SHP77 treated with DMSO at 0.1 percent for 48 hours (cell line): ENCODE measurements at regions not wholly inside any gene's neighbourhood (a gene's known extent, or its start where the extent isn't known, plus 50 kb on each side); places are given as distances from the start of the nearest gene placed in this dataset.
"Not testable (repeated sequence)": the region's sequence is repeated elsewhere in the genome, so short reads cannot be mapped to it uniquely, and the experiment has no call there.

Source experiments
- DNase-seq: peaks from one replicate; lab custom pipeline; 2025; lab: John Stamatoyannopoulos, UW

DNA sequence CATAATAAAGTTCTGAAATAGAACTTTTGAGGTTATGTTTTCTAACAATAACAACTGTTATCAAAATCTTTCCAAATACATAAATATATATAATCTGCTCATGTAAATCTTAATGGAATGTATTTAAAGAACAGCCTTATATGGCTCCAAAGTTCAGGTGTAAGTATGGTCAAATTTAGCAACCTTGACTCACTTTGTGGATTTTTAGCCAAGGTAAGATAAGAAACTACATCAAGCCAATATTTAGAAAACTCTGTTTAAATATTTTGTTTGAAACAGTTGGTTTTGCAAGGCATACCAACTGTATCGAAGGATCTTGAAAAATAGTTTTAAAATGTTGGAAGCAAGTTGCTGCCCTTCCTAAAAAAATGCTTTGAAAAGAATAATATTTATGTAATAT is 228.9 kb upstream of the SEMA3D start:
- DNase-seq, result no peak

DNA sequence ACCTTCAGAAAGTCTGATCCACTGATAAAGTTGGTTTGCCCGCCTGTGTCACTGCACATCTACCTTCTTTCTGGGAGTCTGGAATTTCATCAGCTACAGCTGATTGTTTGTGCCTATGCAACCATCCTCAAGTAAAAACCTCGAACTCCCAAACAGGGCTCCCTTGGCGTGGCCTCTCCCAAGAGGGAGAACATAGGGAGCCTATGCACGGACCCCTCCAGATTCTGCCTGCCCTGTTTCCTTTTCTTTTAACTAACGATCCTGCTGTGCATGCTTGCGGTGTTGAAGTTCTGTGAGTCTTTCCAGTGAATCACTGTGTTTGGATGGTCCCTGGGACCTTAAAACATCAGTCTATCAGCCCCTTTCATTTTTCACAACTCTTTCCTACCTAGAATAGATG is 226.9 kb upstream of the SEMA3D start:
- no peak for DNase-seq

DNA sequence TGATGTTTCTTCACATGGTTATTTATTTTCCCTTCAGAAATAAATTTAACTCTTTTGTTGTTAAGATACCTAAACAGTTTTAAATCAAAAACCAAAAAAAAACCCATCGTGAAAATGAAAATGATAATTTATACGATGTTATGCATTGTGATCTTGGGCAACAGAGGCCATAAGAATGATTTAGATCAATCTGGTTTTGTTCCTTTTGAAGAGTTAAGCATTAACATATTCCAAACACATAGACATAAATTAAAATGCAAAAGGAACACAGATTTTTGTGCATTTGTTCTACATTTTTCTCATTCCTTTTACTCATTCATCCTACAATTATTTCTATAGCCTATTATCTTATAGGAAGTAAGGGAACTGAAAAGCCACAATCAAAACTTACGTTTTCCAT is 226.1 kb upstream of the SEMA3D start:
- DNase-seq, result no peak

GRCh38 chr7:85407391-85407790 is 220.5 kb upstream of the SEMA3D start:
- DNase-seq, result no peak

- DNase-seq, result no peak
These were observed 218.4 kb upstream of the SEMA3D start for GRCh38 chr7:85405016-85405902.

GRCh38 chr7:85396676-85397075 is 209.8 kb upstream of the SEMA3D start:
- DNase-seq, result no peak

DNA sequence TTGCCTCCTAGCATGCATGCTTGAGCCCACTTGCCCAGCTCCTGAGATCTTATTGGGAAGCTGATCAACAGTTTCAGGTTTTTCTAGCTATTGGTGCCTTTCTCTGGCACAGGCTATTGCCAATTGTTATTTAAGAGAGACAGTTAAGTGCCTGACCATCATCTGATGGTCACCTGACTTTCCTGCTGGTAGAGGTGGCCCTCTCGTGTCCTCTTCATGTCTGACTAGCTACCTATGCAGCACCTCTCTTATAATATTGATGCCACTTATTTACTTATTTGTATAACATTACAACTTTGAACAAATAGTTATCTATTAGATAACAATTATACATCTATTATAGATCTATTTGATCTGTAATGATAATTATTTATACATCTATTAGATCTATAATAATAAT is 205.9 kb upstream of the SEMA3D start:
- DNase-seq, result no peak

DNA sequence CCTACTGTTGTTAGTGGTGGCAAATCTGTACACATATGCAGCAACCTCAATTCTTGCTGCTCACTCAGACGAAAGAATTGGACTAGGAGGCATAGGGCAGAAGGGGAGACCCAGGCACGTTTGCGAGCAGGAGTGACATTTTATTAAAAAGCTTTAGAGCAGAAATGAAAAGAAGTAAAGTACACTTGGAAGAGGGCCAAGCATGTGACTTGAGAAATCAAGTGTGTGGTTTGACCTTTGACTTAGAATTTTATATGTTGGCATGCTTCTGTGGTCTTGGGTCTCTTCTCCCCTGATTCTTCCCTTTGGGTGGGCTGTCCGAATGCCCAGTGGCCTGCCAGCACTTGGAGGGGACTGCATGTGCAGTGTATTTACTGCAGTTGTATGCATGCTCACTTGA is 205.5 kb upstream of the SEMA3D start:
- DNase-seq, result no peak

DNA sequence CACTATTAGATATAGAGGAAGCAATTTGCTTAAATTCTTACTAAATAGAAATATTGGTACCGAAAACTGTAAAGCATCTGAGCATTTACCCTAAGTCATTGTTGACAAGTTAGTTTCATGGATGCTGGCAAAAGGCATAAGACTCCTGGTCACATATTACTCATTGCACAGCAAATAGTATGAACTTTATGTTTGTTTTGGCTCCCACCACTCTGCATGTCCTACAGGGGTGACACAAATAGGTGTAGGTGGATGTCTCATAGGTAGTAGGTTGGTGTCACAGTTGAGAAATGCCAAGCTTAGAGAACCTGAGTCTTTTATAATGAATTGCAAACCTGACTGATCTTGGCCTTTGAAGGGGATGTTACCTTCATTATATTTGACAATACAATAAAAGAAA is 199.6 kb upstream of the SEMA3D start:
- no peak for DNase-seq

- no peak for DNase-seq
These were observed 197.5 kb upstream of the SEMA3D start for GRCh38 chr7:85384392-85384791.

DNA sequence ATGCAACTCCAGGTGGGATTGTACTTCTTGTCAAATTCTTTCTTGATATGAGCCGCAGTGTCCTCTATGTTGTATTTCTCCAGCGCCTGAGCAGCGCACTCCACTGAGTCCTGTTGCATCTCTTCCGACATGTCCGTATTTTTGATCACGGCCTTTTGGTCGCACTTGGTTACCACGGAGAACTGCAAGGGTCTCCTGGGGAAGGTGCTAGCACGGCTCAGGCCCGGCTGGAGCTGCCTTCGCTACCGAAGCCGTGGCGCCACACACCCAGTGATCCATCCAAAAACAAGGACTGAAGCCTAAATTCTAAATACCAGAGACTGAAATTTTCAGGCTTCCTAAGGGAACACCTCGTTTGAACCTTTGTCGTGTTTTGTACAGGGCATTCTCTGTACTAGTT is 194.4 kb upstream of the SEMA3D start:
- no peak for DNase-seq

- DNase-seq, result no peak
These were observed 189.7 kb upstream of the SEMA3D start for GRCh38 chr7:85376589-85376988.

- DNase-seq, result no peak
These were observed 170.1 kb upstream of the SEMA3D start for GRCh38 chr7:85356916-85357315.

DNA sequence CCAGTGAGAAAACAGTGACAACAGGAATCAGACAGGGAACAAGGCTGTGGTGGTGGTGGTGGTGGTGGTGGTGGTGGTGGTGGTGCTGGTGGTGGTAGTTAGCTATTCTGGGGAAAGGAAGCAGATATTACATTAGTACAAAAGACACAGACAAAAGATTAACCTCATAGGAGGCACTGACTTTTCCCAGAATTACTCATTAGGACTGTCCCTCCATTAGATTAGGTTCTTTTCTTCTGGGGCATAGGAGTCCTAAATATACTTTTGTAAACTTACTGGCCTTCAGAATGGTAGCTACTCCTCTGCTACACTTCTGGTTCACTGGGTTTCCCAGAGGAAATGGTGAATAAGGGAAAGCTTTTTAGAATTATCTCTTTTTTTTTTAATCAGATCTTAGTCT is 156.6 kb upstream of the SEMA3D start:
- DNase-seq, result no peak

- DNase-seq, result no peak
These were observed 155.9 kb upstream of the SEMA3D start for GRCh38 chr7:85342781-85343180.

GRCh38 chr7:85341973-85342372 is 155.1 kb upstream of the SEMA3D start:
- DNase-seq, result no peak

- no peak for DNase-seq
These were observed 154.3 kb upstream of the SEMA3D start for GRCh38 chr7:85341121-85341520.

GRCh38 chr7:85336086-85336485 is 149.2 kb upstream of the SEMA3D start:
- no peak for DNase-seq

GRCh38 chr7:85335113-85335512 is 148.3 kb upstream of the SEMA3D start:
- DNase-seq, result not testable (repeated sequence)

GRCh38 chr7:85328456-85328998 is 141.7 kb upstream of the SEMA3D start:
- no peak for DNase-seq

DNA sequence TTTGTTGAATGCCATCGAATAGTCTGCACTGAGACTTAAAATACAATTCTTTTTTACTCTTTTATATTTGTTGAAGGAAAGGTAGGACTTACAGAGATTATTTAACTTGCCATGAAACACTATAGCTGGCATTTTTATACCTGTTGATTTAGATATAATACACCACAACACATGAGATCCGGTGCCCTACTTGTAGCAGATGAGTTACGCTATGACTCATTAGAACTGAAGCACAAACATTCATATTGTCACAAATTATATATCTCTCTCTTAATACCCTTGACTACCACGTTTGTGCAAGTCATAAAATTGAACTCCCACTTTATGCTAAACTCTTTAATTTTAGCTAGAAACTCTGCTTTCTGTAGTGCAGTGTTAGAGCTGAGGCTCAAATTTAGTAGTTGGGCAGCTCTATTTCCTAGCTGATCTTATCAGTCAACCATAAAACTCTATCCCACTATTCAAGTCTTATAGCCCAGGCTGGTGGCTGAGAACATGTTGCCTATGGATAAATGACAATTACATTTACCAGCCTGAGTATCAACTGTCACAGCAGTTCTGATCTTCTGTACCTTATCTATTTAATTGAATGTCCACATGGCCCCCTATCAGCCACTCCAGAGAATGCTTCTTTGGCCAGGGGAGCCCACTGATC is 137.4 kb upstream of the SEMA3D start:
- DNase-seq, result no peak

DNA sequence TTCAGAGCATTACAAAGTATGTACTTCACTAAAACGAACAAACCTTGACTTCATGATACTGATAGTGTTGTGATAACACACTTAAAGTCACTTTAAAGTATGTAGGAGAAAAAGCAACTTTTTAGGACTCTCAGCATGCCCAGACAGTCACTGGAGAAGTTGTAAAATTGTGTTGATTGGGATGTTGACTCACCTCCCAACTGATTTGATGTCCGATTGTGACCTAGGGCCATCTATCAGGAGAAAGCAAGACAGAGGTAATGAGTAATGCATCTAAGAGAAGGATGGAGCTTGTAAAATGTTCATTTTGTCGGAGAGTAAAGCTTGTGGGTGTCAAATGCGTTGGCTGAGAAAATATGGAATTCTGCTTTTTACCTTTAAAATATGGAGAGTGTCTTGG is 135.4 kb upstream of the SEMA3D start:
- DNase-seq, result no peak

GRCh38 chr7:85320699-85321476 is 134.0 kb upstream of the SEMA3D start:
- no peak for DNase-seq
